Myocyte (in vitro differentiated cells): ENCODE measurements at regions not wholly inside any gene's neighbourhood (a gene's known extent, or its start where the extent isn't known, plus 50 kb on each side); places are given as distances from the start of the nearest gene placed in this dataset.
"Not testable (repeated sequence)": the region's sequence is repeated elsewhere in the genome, so short reads cannot be mapped to it uniquely, and the experiment has no call there.

ENCODE experiments used
- DNase-seq: peaks from one replicate; pipeline ENCODE4 v3.0.0-alpha.2; 2012; ENCODE audit warnings: low read depth

GRCh38 chr9:41273549-41274267 lies 84.6 kb upstream of the ZNG1F start:
- DNase-seq = peak; percentile 87

DNA sequence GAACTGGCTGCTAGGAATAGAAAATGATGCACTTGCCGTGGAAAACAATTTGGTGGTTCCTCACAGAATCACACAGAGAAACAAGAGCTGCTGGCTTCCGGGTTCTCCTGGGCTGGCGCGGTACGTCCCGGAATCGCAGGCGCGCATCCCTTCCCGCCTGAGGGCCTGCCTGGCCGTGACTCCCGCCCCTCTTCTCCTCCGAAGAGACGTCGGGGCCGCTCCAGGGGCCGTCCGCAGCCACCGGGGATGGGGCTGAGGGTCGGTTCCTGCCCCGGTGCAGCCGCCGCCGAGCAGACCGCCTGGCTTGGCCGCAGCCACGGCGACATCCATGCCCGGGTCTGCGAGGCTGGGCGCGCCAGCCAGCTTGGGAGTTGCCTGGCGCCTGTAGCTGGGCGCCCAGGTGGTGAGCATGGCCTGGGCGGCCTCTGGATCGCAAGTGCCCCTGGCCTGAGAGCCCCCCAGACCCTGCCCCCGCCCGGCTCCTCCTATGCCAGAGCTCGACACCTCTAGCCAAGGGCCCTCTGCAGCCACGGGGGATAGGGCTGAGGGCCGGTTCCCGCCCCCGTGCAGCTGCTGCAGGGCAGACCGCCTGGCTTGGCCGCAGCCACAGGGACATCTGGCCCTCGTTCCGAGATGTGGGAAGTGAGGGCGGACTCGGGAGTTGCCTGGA lies 83.9 kb upstream of the ZNG1F start:
- DNase-seq = peak; percentile 37

- DNase-seq = not testable (repeated sequence)
Observed at GRCh38 chr9:41270992-41271391, 81.9 kb upstream of the ZNG1F start.

GRCh38 chr9:41269471-41269870 lies 80.4 kb upstream of the ZNG1F start:
- peak; percentile 76 for DNase-seq

GRCh38 chr9:41269054-41269453 lies 79.9 kb upstream of the ZNG1F start:
- DNase-seq = peak; percentile 80

- not testable (repeated sequence) for DNase-seq
Observed at GRCh38 chr9:41266602-41267001, 77.5 kb upstream of the ZNG1F start.

- not testable (repeated sequence) for DNase-seq
Observed at GRCh38 chr9:41266000-41266399, 76.9 kb upstream of the ZNG1F start.

GRCh38 chr9:41251973-41252372 lies 62.9 kb upstream of the ZNG1F start:
- not testable (repeated sequence) for DNase-seq

GRCh38 chr9:41251101-41251500 lies 62.0 kb upstream of the ZNG1F start:
- DNase-seq = not testable (repeated sequence)

DNA sequence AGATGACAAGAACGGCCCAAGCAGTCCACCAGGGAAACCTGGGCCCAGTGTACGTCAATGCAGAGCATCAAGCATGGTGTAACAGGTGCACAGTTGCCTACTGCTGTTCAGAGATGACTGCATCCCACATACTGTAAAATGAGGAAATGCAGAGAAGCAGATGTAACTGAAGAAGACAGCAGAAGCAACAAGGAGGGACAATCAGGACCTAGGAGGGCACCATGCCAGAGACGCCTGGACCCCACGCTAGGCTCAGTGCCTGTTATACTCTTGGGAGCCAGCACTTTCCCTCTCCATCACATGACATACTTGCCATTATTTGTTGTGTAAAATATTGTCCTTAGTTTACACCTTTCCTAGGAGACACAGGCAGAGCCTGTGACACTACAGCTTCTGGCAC lies 57.6 kb upstream of the ZNG1F start:
- not testable (repeated sequence) for DNase-seq
